Stimulated activated CD4-positive, alpha-beta T cell treated with anti-CD3 and anti-CD28 coated beads, TNF-alpha, amount 100 ng/mL, for 1 hour (primary cell): ENCODE measurements at regions not wholly inside any gene's neighbourhood (a gene's known extent, or its start where the extent isn't known, plus 50 kb on each side); places are given as distances from the start of the nearest gene placed in this dataset.

Experiments
- DNase-seq, 3 donors: peaks; one replicate each; pipeline ENCODE4 v3.0.0-alpha.2; 2020; ENCODE audit warnings: low read depth in 3 of 3, low spot score in 1 of 3

GRCh38 chr18:42184685-42185477 lies 229.8 kb downstream of the PIK3C3 start:
- DNase-seq = no peak

GRCh38 chr18:42185486-42185885 lies 230.5 kb downstream of the PIK3C3 start:
- no peak for DNase-seq

DNA sequence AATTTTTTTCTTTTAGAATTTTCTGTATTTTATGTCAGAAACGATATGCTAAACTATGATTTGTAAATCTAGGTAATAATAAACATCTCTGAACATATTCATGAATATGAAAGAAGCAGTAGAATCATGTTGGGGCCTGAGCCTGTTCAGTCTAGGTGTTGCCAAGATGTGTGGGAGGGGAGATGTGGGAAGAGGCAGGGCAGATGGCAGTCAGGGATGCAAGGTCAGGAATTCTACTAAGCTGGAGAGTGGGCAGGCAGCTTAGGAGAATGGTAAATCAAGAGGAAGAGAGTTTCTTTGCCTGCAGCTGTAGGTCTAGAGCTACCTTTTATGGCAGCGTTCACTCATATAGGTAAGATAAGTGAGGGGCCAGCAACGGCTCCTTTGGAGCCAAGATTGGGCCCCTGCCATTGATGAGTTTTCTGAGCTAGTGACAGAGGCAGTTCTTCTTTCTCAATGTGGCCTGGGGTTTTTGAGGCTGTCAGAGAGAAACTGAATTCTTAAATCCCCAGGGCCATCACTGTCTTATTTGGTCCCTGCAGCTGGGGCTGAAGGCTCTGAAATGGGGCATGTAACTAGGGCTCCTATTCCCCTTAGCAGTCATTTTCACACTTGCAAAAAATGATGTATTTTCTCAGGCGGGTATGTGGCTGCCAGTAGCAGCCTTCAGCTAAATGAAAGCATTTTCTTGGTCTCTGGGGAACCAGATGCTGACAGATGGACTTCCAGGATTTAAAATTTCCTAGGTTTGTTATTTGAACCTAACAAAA lies 232.8 kb downstream of the PIK3C3 start:
- no peak for DNase-seq

GRCh38 chr18:42190643-42191042 lies 235.6 kb downstream of the PIK3C3 start:
- DNase-seq = no peak

- DNase-seq = no peak
Observed at GRCh38 chr18:42192251-42193248, 237.5 kb downstream of the PIK3C3 start.

DNA sequence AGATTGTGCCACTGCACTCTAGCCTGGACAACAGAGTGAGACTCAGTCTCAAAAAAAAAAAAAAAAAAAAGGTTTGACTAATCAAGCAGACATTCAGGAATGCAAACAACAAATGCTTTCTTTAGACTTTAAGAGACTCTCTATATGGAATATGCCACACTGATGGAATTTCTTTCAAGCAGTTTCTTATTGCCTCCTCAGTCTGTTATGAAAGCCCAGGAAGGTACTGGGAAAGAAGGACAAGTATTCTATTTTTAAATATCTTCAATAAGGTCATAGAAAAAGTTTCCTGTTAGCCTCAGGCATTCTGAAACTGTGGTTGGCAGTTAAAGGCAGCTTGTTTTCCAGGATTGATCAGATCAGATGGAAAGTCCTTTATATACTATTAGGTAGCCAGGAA lies 241.6 kb downstream of the PIK3C3 start:
- DNase-seq = no peak

DNA sequence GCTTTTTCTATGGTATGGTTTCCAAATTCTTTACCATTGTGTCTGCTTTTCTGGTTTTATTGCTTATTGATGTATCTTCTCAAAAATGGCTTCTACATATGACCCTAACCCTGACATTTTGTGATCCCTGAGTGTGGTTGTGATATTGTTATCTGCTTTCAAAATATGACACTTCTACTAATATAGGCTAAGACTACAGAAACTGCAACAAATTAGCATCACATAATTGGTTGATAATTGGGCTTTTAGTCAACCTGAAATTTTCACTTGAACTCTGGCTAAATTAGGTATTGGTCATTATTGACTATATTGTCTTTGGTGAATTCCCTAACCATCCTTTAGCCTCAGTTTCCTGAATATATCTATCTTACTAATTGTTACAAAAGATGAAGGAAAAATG lies 246.1 kb downstream of the PIK3C3 start:
- DNase-seq = no peak

DNA sequence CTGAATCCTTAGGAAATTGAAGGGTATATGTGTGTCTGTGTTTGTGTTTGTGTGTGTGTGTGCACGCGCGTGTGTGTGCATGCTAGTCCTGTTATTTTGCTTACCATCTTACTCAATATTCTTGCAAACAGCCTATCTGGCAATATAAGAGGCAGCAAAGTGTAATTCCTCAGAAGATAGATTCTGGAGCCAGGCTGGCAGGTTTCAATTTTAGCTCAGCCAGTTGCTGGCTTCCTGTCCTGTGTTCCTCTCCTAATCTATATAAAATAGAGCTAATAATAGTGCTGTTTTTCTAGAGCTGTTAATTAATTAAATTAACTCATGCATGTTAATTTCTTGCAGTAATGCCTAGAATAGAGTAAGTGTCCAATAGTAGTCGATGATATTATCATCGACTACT lies 256.2 kb downstream of the PIK3C3 start:
- DNase-seq = no peak

- no peak for DNase-seq
Observed at GRCh38 chr18:42222557-42222956, 267.5 kb downstream of the PIK3C3 start.

DNA sequence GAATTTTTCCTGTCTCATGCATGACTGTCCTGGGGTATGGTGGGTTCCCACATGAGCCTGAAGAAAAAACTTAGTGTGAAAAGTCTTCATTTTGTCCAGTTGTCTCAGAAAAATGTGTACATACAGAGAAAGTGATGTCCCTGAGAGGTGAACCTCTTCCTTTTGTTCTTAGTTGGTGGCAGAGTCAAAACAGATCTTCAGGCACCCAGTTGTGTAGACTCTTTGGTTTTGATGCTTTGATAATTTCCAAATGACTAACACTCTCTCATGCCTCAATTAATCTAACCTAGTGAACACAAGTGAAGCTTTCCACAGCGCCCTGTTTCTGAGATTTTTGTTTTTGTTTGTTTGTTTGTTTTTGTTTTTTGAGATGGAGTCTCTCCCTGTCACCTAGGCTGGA lies 273.5 kb downstream of the PIK3C3 start:
- DNase-seq = no peak

DNA sequence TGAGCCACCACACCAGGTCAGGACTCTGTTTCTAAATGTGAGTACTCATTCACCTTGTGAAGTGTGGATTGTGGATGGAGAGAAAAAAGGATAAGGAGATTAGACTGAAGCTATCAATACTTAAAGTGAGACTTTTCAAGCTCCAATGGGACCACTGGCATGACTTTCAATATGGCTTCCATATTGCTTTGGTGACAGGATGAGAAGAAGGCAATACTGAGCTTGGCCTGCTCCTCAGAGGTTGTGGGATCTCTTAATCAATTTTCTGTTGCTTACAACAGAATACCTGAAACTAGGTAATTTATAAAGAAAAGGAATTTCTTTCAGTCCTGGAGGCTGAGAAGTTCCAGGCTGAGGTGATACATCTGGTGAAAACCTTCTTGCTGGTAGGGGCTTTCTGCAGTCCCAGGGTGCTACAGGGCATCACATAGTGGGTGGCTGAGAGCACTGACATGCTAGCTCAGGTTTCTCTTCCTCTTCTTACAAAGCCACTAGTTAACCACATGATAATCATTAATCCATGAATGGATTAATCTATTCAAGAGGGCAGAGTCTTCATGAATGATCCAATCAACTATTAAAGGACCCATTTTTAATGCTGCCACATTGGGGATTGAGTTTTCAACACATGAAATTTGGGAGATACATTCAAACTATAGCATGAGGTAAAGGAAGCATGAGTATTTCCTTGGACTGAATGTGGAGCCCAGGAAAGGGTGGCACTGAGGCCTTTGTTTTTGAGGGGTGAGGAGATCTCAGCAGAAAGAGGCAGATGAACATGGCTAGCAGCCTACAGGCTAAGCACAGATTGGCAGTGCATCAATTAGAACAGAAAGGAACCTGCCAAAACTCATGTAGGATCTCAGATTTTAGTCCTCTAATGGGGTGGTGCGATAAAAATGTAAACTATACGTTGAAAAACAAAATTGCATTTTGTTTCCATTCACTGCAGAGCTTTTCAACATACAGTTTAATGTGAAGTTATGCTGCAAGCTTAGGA lies 274.5 kb downstream of the PIK3C3 start:
- no peak for DNase-seq

DNA sequence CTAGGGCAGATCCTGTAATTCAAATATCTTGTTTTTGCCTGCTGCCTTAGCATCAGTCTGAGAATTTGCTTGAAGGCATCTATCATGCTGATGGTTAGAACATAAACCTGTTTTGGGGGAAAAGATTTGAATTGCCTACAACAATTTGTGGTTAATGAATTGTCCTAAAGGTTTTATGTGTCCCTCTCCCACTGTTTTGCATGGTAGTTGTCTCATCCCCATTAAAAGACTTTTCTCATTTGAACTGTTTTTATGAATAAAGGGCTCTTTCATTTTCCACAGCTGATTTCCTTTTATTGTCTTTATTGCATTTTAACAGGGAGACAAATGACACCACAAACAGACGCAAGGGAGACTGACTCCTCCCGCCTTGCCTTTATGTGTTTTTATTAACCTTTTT lies 275.6 kb downstream of the PIK3C3 start:
- DNase-seq = no peak

DNA sequence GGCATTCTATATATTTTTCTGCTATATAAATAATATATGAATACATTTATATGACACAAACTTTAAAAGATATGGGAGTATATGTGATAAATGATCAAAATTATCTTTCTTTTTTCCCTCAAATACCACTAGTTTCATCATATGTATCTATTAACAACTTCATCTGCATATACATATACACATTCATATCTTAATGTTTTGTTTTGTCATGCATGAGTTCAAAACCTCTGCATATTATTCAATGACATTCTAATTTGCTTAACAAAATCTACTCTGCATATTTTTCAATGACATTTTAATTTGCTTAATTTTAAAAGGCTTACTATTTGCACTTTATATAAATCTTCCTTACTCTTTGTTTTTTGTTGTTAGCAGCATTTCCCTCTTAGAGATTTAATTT lies 276.2 kb downstream of the PIK3C3 start:
- no peak for DNase-seq

DNA sequence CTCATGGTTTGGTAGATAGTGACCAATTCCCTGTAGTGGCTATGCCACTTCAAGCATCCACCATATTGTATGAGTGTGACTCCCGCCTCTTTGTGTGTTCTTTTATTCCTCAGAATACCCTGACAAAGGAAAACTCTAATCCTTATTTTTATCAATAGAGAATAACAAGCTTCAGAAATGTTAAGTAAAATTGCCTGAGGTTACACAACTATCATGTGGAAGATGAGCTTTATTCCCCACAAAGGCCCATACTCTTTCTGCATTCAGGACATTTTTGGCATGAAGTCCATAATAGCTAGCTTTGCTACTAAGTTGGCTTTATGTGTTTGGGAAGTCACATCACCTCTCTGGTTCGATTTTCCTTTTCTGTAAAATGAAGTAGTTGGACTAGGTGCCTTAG lies 276.8 kb downstream of the PIK3C3 start:
- DNase-seq = no peak

DNA sequence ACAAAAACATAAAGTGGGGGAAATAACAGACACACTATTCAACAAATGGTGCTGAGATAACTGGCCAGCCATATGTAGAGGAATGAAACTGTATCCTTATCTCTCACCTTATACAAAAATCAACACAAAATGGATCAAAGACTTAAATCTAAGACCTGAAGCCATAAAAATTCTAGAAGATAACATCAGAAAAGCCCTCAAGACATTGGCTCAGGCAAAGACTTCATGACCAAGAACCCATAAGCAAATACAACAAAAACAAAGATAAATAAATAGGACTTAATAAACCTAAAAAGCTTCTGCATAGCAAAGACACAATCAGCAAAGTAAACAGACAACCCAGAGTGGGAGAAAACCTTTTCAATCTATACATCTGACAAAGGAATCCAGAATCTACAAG lies 278.9 kb downstream of the PIK3C3 start:
- no peak for DNase-seq

- DNase-seq = no peak
Observed at GRCh38 chr18:42242758-42243157, 287.7 kb downstream of the PIK3C3 start.

GRCh38 chr18:42245137-42245536 lies 290.1 kb downstream of the PIK3C3 start:
- no peak for DNase-seq

GRCh38 chr18:42255908-42256765 lies 301.1 kb downstream of the PIK3C3 start:
- DNase-seq = no peak

- DNase-seq = no peak
Observed at GRCh38 chr18:42258301-42258965, 303.4 kb downstream of the PIK3C3 start.
